ENCODE measurements at regions not wholly inside any gene's neighbourhood (a gene's known extent, or its start where the extent isn't known, plus 50 kb on each side); places are given as distances from the start of the nearest gene placed in this dataset.

DNA sequence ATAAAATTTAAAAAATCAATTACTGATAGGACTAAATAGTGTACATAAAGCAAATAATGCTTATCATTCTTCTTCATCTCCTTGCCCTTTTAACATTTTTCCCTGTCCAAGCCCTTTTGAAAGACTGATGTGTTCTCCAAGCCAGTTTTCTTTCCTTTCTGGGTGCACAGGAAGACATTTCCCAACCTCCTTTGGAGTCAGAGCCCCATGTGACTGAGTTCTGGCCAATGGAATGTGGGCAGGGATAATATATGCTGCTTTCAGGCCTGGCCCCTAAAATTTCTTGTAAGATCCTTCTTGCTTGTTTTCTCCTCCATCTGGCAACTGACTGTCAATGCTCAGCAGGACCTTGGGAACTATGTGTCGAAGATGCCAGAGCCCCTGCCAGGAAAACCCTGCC is 197.5 kb downstream of the EMX2 start:
- DNase-seq = no peak
- H4K20me1 ChIP-seq (ENCODE audit: insufficient read depth) = no peaks in the 10 kb centered on the region
- no peaks in the 10 kb centered on the region for H3K27me3 ChIP-seq (ENCODE audit: insufficient read depth)
- TF ChIP-seq, protein P1, sequence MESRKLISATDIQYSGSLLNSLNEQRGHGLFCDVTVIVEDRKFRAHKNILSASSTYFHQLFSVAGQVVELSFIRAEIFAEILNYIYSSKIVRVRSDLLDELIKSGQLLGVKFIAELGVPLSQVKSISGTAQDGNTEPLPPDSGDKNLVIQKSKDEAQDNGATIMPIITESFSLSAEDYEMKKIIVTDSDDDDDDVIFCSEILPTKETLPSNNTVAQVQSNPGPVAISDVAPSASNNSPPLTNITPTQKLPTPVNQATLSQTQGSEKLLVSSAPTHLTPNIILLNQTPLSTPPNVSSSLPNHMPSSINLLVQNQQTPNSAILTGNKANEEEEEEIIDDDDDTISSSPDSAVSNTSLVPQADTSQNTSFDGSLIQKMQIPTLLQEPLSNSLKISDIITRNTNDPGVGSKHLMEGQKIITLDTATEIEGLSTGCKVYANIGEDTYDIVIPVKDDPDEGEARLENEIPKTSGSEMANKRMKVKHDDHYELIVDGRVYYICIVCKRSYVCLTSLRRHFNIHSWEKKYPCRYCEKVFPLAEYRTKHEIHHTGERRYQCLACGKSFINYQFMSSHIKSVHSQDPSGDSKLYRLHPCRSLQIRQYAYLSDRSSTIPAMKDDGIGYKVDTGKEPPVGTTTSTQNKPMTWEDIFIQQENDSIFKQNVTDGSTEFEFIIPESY (IDR thresholded peaks at IDR 0.05; ENCODE audit: borderline replicate concordance, low read depth) = no peak
- no peak for TF ChIP-seq JUND (IDR thresholded peaks at IDR 0.05)
- no peak for TF ChIP-seq TCF12 (IDR thresholded peaks at IDR 0.05)
- no peak for TF ChIP-seq FOXM1 (IDR thresholded peaks at IDR 0.05; ENCODE audit: low read depth)
- TF ChIP-seq, protein P2, sequence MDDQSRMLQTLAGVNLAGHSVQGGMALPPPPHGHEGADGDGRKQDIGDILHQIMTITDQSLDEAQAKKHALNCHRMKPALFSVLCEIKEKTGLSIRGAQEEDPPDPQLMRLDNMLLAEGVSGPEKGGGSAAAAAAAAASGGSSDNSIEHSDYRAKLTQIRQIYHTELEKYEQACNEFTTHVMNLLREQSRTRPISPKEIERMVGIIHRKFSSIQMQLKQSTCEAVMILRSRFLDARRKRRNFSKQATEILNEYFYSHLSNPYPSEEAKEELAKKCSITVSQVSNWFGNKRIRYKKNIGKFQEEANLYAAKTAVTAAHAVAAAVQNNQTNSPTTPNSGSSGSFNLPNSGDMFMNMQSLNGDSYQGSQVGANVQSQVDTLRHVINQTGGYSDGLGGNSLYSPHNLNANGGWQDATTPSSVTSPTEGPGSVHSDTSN (IDR thresholded peaks at IDR 0.05) = no peak
- no peak for TF ChIP-seq GABPA (IDR thresholded peaks at IDR 0.05; ENCODE audit: low read depth)
- TF ChIP-seq GATA2 (CRISPR knock-in tag; IDR thresholded peaks at IDR 0.05) = no peak
- no peak for TF ChIP-seq POLR2AphosphoS5 (IDR thresholded peaks at IDR 0.05; ENCODE audit: low read depth, low read length)
- TF ChIP-seq MEF2A (IDR thresholded peaks at IDR 0.05; ENCODE audit: borderline replicate concordance, low read depth) = no peak
- TF ChIP-seq, protein P3, sequence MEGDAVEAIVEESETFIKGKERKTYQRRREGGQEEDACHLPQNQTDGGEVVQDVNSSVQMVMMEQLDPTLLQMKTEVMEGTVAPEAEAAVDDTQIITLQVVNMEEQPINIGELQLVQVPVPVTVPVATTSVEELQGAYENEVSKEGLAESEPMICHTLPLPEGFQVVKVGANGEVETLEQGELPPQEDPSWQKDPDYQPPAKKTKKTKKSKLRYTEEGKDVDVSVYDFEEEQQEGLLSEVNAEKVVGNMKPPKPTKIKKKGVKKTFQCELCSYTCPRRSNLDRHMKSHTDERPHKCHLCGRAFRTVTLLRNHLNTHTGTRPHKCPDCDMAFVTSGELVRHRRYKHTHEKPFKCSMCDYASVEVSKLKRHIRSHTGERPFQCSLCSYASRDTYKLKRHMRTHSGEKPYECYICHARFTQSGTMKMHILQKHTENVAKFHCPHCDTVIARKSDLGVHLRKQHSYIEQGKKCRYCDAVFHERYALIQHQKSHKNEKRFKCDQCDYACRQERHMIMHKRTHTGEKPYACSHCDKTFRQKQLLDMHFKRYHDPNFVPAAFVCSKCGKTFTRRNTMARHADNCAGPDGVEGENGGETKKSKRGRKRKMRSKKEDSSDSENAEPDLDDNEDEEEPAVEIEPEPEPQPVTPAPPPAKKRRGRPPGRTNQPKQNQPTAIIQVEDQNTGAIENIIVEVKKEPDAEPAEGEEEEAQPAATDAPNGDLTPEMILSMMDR (IDR thresholded peaks at IDR 0.05) = no peak
- TF ChIP-seq EP300 (IDR thresholded peaks at IDR 0.05; ENCODE audit: borderline replicate concordance in 1 of 2, low read depth in 1 of 2, low read length in 1 of 2) = no peak
- TF ChIP-seq ELF1 (IDR thresholded peaks at IDR 0.05) = no peak
- no peak for TF ChIP-seq CHD2 (IDR thresholded peaks at IDR 0.05; ENCODE audit: low read length, partially characterized antibody)
- no peak for TF ChIP-seq SIN3A (IDR thresholded peaks at IDR 0.05; ENCODE audit: borderline replicate concordance, low read depth, low read length)
- TF ChIP-seq, protein P4, sequence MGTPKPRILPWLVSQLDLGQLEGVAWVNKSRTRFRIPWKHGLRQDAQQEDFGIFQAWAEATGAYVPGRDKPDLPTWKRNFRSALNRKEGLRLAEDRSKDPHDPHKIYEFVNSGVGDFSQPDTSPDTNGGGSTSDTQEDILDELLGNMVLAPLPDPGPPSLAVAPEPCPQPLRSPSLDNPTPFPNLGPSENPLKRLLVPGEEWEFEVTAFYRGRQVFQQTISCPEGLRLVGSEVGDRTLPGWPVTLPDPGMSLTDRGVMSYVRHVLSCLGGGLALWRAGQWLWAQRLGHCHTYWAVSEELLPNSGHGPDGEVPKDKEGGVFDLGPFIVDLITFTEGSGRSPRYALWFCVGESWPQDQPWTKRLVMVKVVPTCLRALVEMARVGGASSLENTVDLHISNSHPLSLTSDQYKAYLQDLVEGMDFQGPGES (IDR thresholded peaks at IDR 0.05; ENCODE audit: low read depth, low read length) = no peak
- TF ChIP-seq, protein P5, sequence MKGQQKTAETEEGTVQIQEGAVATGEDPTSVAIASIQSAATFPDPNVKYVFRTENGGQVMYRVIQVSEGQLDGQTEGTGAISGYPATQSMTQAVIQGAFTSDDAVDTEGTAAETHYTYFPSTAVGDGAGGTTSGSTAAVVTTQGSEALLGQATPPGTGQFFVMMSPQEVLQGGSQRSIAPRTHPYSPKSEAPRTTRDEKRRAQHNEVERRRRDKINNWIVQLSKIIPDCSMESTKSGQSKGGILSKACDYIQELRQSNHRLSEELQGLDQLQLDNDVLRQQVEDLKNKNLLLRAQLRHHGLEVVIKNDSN (IDR thresholded peaks at IDR 0.05; ENCODE audit: borderline replicate concordance, low read depth) = no peak
- H2AFZ ChIP-seq (ENCODE audit: low read depth) = no peak overlapping the region
- no peaks in the 10 kb centered on the region for H3K9me2 ChIP-seq
- H3K27ac ChIP-seq (ENCODE audit: low read depth in 2 of 2, low read length in 1 of 2) = no peak overlapping the region
- H3K9ac ChIP-seq = no peak overlapping the region
- H3K4me1 ChIP-seq (ENCODE audit: control insufficient read depth in 1 of 2, insufficient read depth in 2 of 2, low read depth in 1 of 2, low read length in 1 of 2) = peaks cover 0 to 2% of the 10 kb centered on the region in 2 experiments; a peak in 1 of 4 replicates
- H3K79me2 ChIP-seq (ENCODE audit: insufficient read depth) = no peaks in the 10 kb centered on the region
- no peaks in the 10 kb centered on the region for H3K9me3 ChIP-seq
- H3K36me3 ChIP-seq (replicated peaks in 1 of 2; ENCODE audit: control insufficient read depth in 1 of 2, insufficient read depth in 2 of 2, low read length in 1 of 2) = no peaks in the 10 kb centered on the region
- H3F3A ChIP-seq (replicated peaks; ENCODE audit: insufficient read depth) = no peaks in the 10 kb centered on the region
- H3K4me3 ChIP-seq (ENCODE audit: low read depth in 2 of 2, low read length in 1 of 2) = no peak overlapping the region
- no peak overlapping the region for H3K4me2 ChIP-seq
- CTCF ChIA-PET = interaction anchor here (1.8 to 2.3 kb wide), 2 partner anchors 10 to 17 kb away, joined by 4 to 5 read pairs; no protein-coding TSS in a partner anchor
- 17% methylated on average over 1 of the region's 1 CpG for WGBS (ENCODE audit: low lambda C conversion rate)
- POLR2A ChIA-PET = no interaction called here

All from SK-N-SH (cell line).